Endothelial cell of umbilical vein (primary cell): ENCODE measurements at regions not wholly inside any gene's neighbourhood (a gene's known extent, or its start where the extent isn't known, plus 50 kb on each side); places are given as distances from the start of the nearest gene placed in this dataset.

Experiments
- BruUV-seq: library from RNA; stranded (reverse); fragments of 400-500 nt; replicated peaks from 2 replicates; lab custom pipeline; 2021; lab: Mats Ljungman, UMichigan
- CTCF ChIA-PET: fragments of 300-600, 350-600 bp; sonication (Branson Sonifier 250); formaldehyde crosslinking; loops from one replicate; lab custom pipeline; 2021; ENCODE audit warnings: antibody characterized with exemption, inconsistent platforms; lab: Charles Lee
- POLR2A ChIA-PET: fragments of 300-600, 350-600 bp; sonication (Branson Sonifier 250); formaldehyde crosslinking; loops from one replicate; lab custom pipeline; 2021; ENCODE audit warnings: antibody characterized with exemption, inconsistent platforms; lab: Charles Lee
- DNase-seq: peaks from one replicate; pipeline ENCODE4 v3.0.0-alpha.2; 2011; ENCODE audit warnings: low read depth, low spot score
- FAIRE-seq: peaks from 2 replicates; lab custom pipeline; 2011; peaks lifted over from hg19 to GRCh38; lab: Jason Lieb, UNC
- H2AFZ ChIP-seq: 2 replicates; pipeline ENCODE4 v1.6.0; 2012; ENCODE audit warnings: low read depth, low read length, control low read depth, inconsistent platforms
- H3K27ac ChIP-seq: 2 replicates; pipeline ENCODE4 v1.5.1; 2011; ENCODE audit warnings: low read depth, mild to moderate bottlenecking, control low read depth, low read length, moderate library complexity; ENCODE audit not compliant: insufficient read depth
- H3K27me3 ChIP-seq, 2 experiments: 2 replicates each; pipeline versions ENCODE4 v1.6.0 to v1.6.1; 2011; ENCODE audit warnings: low read length in 2 of 2, mixed read lengths in 1 of 2; ENCODE audit not compliant: control insufficient read depth in 2 of 2, insufficient read depth in 2 of 2
- H3K36me3 ChIP-seq, 2 experiments: 2 replicates in 1 of 2; 3 replicates in 1 of 2; pipeline ENCODE4 v1.5.1; 2011; ENCODE audit warnings: low read length in 2 of 2, mild to moderate bottlenecking in 1 of 2, moderate library complexity in 1 of 2; ENCODE audit not compliant: control insufficient read depth in 2 of 2, insufficient read depth in 2 of 2; ENCODE audit errors: extremely low read depth in 1 of 2
- H3K4me1 ChIP-seq: 3 replicates; pipeline ENCODE4 v1.5.1; 2011; ENCODE audit warnings: mild to moderate bottlenecking, low read length; ENCODE audit not compliant: control insufficient read depth, insufficient read depth; ENCODE audit errors: extremely low read depth
- H3K4me2 ChIP-seq: 2 replicates; pipeline ENCODE4 v1.6.1; 2011; ENCODE audit warnings: low read length, control low read depth, mixed read lengths; ENCODE audit not compliant: insufficient read depth
- H3K4me3 ChIP-seq, 3 experiments: fragments of 200-600 bp in 1 of 3; sonication (generic), shearing (Covaris generic) in 1 of 3; replicated peaks in 1 of 3; 2 replicates each; pipeline ENCODE4 v1.5.1; 2011 to 2016; ENCODE audit warnings: control low read depth in 3 of 3, low read length in 3 of 3, mild to moderate bottlenecking in 2 of 3, inconsistent platforms in 1 of 3, low read depth in 1 of 3, moderate library complexity in 1 of 3; ENCODE audit not compliant: insufficient read depth in 1 of 3
- H3K79me2 ChIP-seq: 2 replicates; pipeline ENCODE4 v1.6.0; 2012; ENCODE audit warnings: low read length, inconsistent platforms; ENCODE audit not compliant: control insufficient read depth, insufficient read depth
- H3K9ac ChIP-seq: replicated peaks from 2 replicates; pipeline ENCODE3; 2011; ENCODE audit warnings: low read length, control low read depth; ENCODE audit not compliant: insufficient read depth; ENCODE audit errors: extremely low read depth
- H3K9me1 ChIP-seq: replicated peaks from 3 replicates; pipeline ENCODE4 v1.6.0; 2011; ENCODE audit warnings: mild to moderate bottlenecking, low read length; ENCODE audit not compliant: control insufficient read depth, insufficient read depth; ENCODE audit errors: extremely low read depth
- H3K9me3 ChIP-seq: replicated peaks from 2 replicates; pipeline ENCODE4 v1.5.1; 2012; ENCODE audit warnings: low read length, inconsistent platforms; ENCODE audit not compliant: control insufficient read depth, insufficient read depth
- H4K20me1 ChIP-seq: replicated peaks from 2 replicates; pipeline ENCODE3; 2011; ENCODE audit warnings: mild to moderate bottlenecking, low read length; ENCODE audit not compliant: control insufficient read depth, insufficient read depth; ENCODE audit errors: extremely low read depth
- CTCF ChIP-seq, 2 donors: IDR thresholded peaks; 1 replicate in 1 of 2; 2 replicates in 1 of 2; pipeline ENCODE4 v1.5.1; 2011; ENCODE audit warnings: low read length in 2 of 2, mild to moderate bottlenecking in 2 of 2, moderate library complexity in 2 of 2, control low read depth in 1 of 2, inconsistent platforms in 1 of 2, low read depth in 1 of 2; ENCODE audit not compliant: insufficient read depth in 1 of 2; ENCODE audit errors: extremely low read depth in 1 of 2
- EZH2 ChIP-seq: IDR thresholded peaks from 2 replicates; pipeline ENCODE4 v1.6.1; 2012; ENCODE audit warnings: borderline replicate concordance, low read depth, mild to moderate bottlenecking, moderate library complexity, low read length, inconsistent platforms; ENCODE audit not compliant: severe bottlenecking
- FOS ChIP-seq: IDR thresholded peaks from 2 replicates; pipeline ENCODE4 v1.6.1; 2011; ENCODE audit warnings: mild to moderate bottlenecking, low read length, moderate library complexity, borderline replicate concordance; ENCODE audit not compliant: insufficient read depth
- GATA2 ChIP-seq: IDR thresholded peaks from 2 replicates; pipeline ENCODE4 v1.7.0; 2011; ENCODE audit warnings: low read depth, mild to moderate bottlenecking, moderate library complexity, mixed read lengths, low read length; ENCODE audit not compliant: insufficient read length, insufficient read depth
- JUN ChIP-seq: IDR thresholded peaks from 2 replicates; pipeline ENCODE4 v1.6.1; 2011; ENCODE audit warnings: borderline replicate concordance, low read depth; ENCODE audit not compliant: insufficient read length, insufficient read depth
- MAX ChIP-seq: IDR thresholded peaks from 2 replicates; pipeline ENCODE4 v1.6.1; 2011; ENCODE audit not compliant: insufficient read depth, insufficient read length
- MYC ChIP-seq: IDR thresholded peaks from one replicate; pipeline ENCODE4 v1.6.1; 2011; ENCODE audit warnings: mild to moderate bottlenecking, low read depth, low read length
- POLR2A ChIP-seq: IDR thresholded peaks from 2 replicates; pipeline ENCODE4 v1.6.1; 2012; ENCODE audit warnings: low read depth, mild to moderate bottlenecking, control low read depth, low read length
- POLR2AphosphoS5 ChIP-seq: IDR thresholded peaks from 2 replicates; pipeline ENCODE4 v1.6.1; 2012; ENCODE audit warnings: low read depth, mild to moderate bottlenecking, control low read depth, low read length, moderate library complexity; ENCODE audit not compliant: insufficient read depth
- dilution Hi-C: fragments of 300-500 bp; cut with MboI; formaldehyde crosslinking; loops from one replicate; pipeline ENCODE4 v1.15.0; 2019; ENCODE audit warnings: low sequenced_read_pairs; ENCODE audit not compliant: extremely low pct_ligation_motif_present
- intact Hi-C: fragments of 100-400 bp; cut with micrococcal nuclease; formaldehyde crosslinking; loops from one replicate; pipeline ENCODE4 v1.10.0; 2022

- CTCF ChIA-PET: interaction anchor here (0.5 to 7.7 kb wide), 5 partner anchors 13 to 280 kb away, joined by 3 to 218 read pairs (median 6); no protein-coding TSS in a partner anchor
- TF ChIP-seq MAX (no peak), CTCF (IDR thresholded peaks at IDR 0.05; ENCODE audit: extremely low read depth in 1 of 2, insufficient read depth in 1 of 2, low read depth in 1 of 2, low read length in 2 of 2) (no peak), GATA2 (no peak), FOS (no peak), POLR2AphosphoS5 (no peak), JUN (no peak), MYC (no peak), POLR2A (no peak), EZH2 (no peak)
- no peak overlapping the region for H3K4me3 ChIP-seq
- no peaks in the 10 kb centered on the region for H3K9me3 ChIP-seq
- H4K20me1 ChIP-seq: no peaks in the 10 kb centered on the region
- no peak overlapping the region for H2AFZ ChIP-seq
- H3K4me2 ChIP-seq: no peak overlapping the region
- no peak overlapping the region for H3K27ac ChIP-seq
- H3K9ac ChIP-seq: no peak overlapping the region
- FAIRE-seq (no peak), DNase-seq (no peak)
- dilution Hi-C loops (no loop called here), intact Hi-C loops (loop anchor here (5.0 kb wide), 2 partner anchors 112 to 132 kb away; partner anchors contain the start of genes MRPS6 and SLC5A3)
- BruUV-seq: no TSS peak
- H3K79me2 ChIP-seq: no peaks in the 10 kb centered on the region
- H3K36me3 ChIP-seq: no peaks in the 10 kb centered on the region
- no peaks in the 10 kb centered on the region for H3K9me1 ChIP-seq
- H3K27me3 ChIP-seq: peaks cover 4 to 7% of the 10 kb centered on the region in 2 experiments
- H3K4me1 ChIP-seq: peaks cover 6% of the 10 kb centered on the region
- POLR2A ChIA-PET: no interaction called here
Measured at GRCh38 chr21:34203851-34204420, 130.6 kb downstream of the MRPS6 start.
